GM03348 (cell line): ENCODE measurements at regions not wholly inside any gene's neighbourhood (a gene's known extent, or its start where the extent isn't known, plus 50 kb on each side); places are given as distances from the start of the nearest gene placed in this dataset.

ENCODE experiments used
- DNase-seq: peaks from one replicate; pipeline ENCODE4 v3.0.0; 2012; ENCODE audit warnings: low spot score

DNA sequence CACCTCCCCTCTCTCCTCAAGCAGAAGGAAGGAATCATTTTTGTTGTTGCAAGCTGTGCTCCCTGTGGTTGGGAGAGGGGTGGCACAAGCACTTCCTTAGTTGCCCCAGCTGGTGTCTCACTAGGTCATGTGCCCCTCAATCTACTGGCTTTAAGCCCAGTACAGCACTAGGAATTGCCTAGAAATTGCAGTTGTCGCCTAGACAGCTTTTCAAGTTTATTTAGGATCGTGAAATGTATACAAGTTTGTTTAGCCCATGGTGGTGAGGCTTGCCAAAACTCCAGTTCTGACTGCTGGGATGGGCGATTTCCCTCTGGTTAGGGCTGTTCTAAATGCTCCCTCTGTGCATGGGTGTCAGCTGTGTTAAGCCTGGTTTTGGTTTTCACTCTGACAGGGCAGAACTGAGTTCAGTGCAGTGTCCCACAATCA lies 126.8 kb upstream of the ZNF644 start:
- DNase-seq, result no peak

DNA sequence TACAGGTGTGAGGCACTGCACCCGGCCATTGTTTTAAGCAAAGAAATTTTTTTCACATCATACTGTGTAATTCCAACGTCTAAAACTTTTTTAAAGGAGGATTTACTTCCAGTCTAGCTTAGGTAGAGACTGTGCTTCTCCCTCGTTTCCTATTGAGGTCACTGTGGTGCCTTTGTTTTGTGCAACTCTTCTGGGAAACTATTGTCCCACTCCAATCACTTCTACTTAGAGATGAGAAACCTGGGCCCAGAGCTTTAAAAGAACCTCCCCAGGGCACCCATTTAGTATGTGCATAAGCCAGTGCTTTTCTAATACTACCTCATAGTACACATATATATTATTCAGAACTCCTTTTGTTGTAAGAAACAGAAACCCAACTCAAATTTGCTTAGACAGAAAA lies 120.0 kb upstream of the ZNF644 start:
- no peak for DNase-seq

DNA sequence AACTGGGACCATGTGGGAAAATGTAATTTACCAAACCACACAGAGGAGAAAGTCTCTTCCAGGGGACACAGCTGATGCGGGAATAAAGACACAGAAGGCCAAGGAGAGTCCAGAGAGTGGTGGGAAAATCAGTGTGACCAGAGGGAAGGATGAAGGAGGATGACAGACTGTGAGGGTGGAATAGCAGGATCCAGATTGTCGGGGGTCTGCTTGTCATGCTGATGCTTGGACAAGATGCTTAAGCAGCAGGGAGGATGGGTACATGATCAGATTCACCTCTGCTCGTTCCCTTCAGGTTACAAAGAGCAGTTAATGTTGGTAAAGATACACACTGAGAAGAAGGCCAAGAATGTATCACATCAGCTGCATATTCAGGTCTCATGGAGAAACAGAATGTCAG lies 117.1 kb upstream of the ZNF644 start:
- no peak for DNase-seq

DNA sequence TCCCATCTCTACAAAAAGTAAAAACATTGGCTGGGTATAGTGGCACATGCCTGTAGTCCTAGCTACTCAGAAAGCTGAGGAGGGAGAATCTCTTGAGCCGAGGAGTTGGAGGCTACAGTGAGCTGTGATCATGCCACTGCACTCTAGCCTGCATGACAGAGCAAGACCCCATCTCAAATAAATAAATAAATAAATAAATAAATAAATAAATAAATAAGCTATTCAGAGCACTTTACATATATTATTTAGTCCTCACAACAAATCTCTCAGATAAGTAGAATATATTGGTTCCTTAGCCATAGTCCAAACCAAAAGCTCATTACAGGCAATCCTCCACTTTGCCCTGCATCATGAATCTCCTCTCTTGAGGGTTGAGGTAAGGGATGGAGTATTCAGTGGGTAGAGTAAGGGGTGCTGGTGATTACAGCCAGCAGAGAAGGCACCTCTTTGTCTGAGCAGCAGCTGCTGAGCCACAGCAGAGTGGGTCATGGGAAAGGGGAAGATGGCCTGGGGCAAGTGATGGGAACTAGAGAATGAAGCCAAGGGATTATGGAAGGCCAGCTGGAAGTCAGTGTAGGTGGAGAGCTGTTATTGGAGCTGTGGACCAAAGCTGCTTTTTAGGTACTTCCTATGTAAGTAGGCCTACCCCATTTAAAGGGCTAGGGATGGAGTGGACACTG lies 115.5 kb upstream of the ZNF644 start:
- no peak for DNase-seq

- no peak for DNase-seq
These were observed 114.0 kb upstream of the ZNF644 start for GRCh38 chr1:91135799-91136198.

DNA sequence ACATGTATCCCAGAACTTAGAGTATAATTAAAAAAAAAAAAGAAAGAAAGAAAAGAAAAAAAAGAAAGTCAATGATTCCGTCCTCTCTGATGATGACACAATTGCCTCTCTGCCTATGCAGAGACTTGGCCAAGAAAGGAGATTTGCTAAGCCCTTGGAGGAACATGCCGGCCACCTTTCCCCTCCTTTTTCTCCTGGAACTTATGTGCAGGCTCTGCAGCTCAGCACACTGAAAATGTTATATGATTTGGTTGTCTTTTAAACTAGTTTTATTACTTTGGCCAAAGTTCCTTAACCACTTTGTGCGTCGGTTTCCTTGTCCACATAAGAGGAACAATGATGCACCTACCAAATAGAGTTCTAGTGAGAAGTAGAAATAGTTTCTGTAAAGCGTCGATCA lies 111.4 kb upstream of the ZNF644 start:
- DNase-seq, result no peak

DNA sequence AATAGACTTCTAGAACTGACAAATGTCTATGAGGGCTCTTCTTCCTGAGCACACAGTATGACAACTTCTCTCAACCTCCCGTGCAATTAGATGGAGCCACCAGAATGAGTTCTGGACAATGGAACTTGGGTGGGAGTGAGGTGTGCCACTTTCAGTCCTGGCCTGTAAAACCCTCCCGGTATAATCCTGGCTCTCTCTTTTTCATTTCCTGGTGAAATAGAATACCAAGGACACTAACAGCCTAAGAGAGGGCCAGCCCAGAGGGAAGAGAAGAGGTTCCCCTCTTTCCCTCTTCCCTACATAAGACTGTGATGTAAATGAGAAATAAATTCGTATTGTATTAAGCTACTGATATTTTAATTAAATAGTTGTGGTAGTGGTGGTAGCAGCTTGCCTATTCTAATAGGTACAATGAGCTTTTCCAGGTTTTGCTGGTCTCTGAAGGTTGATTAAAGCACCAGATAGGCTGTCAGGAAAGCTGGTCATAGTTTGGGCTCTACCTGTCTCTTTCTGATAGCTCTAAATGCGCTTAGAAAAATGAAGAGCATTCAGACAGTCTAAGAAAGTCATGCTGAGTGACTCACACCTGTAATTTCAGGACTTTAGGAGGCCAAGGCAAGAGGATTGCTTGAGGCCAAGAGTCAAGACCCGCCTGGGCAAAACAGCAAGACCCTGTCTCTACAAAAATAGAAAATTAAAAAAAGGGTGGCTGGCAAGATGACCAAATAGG lies 108.6 kb upstream of the ZNF644 start:
- DNase-seq, result no peak

DNA sequence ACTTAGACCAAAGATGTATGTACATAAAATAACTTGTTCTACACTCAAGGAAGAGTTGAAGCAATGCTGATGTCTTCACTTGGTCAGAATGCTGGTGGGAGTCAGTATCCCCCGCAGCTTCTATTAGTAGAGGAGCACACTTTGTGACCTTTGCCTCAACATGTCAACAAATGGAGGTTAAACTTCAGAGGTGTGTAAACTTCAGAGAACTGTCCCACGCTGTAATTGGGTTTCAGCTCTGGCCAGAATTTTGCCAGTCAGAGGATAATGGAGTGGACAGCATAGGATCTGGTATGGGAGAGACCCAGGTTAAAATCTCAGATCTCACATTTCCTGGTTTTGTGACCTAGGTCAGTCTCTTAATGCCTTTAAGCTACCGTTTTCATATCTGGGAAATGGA lies 107.6 kb upstream of the ZNF644 start:
- no peak for DNase-seq

- no peak for DNase-seq
These were observed 107.2 kb upstream of the ZNF644 start for GRCh38 chr1:91129017-91129416.

DNA sequence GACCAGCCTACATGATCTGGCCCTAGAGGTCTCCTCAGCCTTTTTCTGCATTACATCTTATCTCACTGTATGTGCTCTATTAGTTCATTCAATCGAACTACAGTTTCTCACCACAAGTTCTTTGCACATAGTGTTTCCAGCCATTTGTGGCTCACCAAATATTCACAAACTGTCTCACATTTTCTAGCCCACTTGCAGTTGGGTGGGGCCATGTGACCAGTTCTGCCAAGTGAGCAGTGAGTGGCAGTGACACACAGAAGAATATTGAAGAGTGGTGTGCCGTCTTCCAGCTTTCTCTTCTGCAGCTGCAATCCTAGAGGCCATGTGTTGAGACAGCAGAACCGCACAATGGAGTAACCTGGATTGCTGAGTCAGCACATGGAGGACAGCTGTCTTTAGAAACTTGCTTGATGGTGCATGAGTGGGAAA lies 103.2 kb upstream of the ZNF644 start:
- no peak for DNase-seq

- no peak for DNase-seq
These were observed 102.6 kb upstream of the ZNF644 start for GRCh38 chr1:91124290-91124985.

DNA sequence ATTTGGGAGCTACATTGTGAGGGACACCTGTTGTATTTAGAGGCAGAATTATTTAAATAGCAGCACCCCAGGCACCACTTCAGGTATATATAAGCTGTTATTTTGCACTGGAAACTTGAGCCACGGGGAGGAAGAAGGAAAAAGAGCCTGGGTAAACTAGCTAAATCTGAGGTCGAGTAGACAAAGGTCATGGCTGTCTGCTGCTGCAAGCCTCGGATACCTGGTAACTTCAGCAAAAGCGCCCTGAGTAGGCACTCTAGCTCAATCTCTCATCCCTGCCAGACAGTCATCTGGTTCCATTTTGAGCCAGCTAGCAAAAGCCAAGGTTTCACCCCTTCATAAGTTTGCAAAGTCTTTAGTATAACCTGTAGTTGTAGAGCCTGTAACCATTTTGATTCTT lies 101.9 kb upstream of the ZNF644 start:
- DNase-seq, result no peak

GRCh38 chr1:91123319-91123718 lies 101.5 kb upstream of the ZNF644 start:
- DNase-seq, result no peak

- DNase-seq, result no peak
These were observed 100.4 kb upstream of the ZNF644 start for GRCh38 chr1:91122106-91122717.

DNA sequence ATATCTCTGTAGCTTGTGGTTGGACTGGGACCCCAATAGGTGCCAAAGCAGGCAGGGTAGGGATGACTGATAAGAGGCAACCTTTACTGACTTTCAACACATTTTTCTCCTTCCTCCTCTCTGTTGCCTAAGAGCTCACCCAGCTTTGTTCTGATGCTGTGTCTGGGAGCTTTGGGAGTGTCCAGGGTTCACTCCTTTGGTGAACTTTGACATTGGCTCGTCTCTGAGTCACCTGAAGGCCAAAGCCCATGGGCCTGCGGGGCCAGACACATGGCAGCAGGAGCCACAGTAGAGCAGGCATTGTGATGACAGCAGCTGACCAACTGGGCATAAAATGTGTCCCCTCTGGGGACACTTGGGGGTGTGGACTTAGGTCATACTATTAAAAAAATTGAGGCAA lies 99.5 kb upstream of the ZNF644 start:
- DNase-seq, result no peak

DNA sequence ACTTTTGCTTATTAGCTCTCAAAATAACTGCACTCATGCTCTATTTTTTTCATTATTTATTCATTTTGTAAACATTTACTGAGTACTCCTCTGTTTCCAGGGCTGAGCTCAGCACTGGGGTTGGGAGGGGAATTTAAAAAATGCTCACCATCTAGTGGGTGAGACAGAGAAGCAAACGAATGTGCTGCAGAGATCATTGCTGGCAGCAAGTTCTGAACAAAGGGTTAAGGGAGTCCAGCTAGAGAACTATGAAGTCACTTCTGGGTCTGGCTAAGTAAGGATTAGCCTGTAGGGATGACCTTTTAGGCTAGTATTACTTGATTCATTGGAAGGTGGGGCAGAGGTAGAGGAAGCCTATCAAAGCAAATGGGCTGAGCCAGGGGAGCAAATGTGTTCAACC lies 99.1 kb upstream of the ZNF644 start:
- no peak for DNase-seq

GRCh38 chr1:91120421-91120820 lies 98.6 kb upstream of the ZNF644 start:
- no peak for DNase-seq

DNA sequence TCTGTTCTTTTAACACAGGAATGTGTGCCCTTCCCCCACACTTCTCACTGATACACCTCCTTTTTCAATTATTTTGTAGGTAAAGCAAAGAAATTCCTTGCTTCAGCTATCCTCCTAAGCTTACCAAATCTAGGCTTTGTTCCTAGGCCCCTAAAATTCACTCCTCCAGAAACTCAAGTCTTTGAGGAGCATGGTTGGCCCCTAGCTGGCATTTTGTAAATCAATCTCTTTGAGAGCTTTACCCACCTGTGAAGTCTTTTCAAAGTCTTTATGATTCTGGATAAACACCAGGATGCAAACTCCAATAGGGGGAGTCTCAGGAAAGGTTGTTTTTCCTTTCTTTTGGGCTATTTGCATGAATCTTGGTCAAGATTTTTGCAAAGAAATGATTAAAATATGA lies 82.9 kb upstream of the ZNF644 start:
- no peak for DNase-seq

DNA sequence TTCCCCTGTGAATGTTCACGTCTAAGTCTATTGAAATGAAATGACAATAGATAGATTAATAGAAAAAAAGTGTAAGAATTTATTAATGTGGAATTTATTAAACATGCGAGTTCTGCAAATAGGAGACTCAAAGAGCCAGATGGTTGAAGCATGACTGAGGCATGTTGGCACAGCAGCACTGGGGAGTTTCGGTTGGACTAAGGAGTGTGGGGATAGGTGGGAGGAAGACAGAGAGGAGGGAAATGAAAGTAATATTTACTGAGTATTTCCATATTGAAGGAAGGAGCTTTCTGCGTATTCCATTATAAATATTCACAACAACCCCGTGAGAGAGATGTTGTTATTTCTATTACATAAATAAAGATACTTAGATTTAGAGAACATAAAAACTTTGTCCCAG lies 79.5 kb upstream of the ZNF644 start:
- DNase-seq, result no peak

GRCh38 chr1:91099746-91100621 lies 78.1 kb upstream of the ZNF644 start:
- no peak for DNase-seq

- no peak for DNase-seq
These were observed 76.6 kb upstream of the ZNF644 start for GRCh38 chr1:91098299-91098906.
